GM18907 (cell line): ENCODE measurements at regions not wholly inside any gene's neighbourhood (a gene's known extent, or its start where the extent isn't known, plus 50 kb on each side); places are given as distances from the start of the nearest gene placed in this dataset.
"Not testable (repeated sequence)": the region's sequence is repeated elsewhere in the genome, so short reads cannot be mapped to it uniquely, and the experiment has no call there.

Source experiments
- ATAC-seq: cut with Tn5 transposase; IDR thresholded peaks from one replicate; pipeline ENCODE4 v1.9.1; 2021; ENCODE audit warnings: mild to moderate bottlenecking, moderate library complexity; ENCODE audit not compliant: unreplicated experiment

- ATAC-seq: no peak
Measured at GRCh38 chr4:81319657-81320056, 104.6 kb upstream of the PRKG2 start.

- ATAC-seq: no peak
Measured at GRCh38 chr4:81314897-81315470, 100.0 kb upstream of the PRKG2 start.

- ATAC-seq: no peak
Measured at GRCh38 chr4:81314196-81314896, 99.3 kb upstream of the PRKG2 start.

GRCh38 chr4:81307991-81308390 lies 93.0 kb upstream of the PRKG2 start:
- ATAC-seq: no peak

- ATAC-seq: no peak
Measured at GRCh38 chr4:81304871-81305270, 89.8 kb upstream of the PRKG2 start.

- not testable (repeated sequence) for ATAC-seq
Measured at GRCh38 chr4:81300352-81300751, 85.3 kb upstream of the PRKG2 start.

GRCh38 chr4:81290813-81291212 lies 75.8 kb upstream of the PRKG2 start:
- no peak for ATAC-seq

- ATAC-seq: no peak
Measured at GRCh38 chr4:81287101-81287500, 72.1 kb upstream of the PRKG2 start.

GRCh38 chr4:81282131-81282530 lies 67.1 kb upstream of the PRKG2 start:
- ATAC-seq: no peak

- no peak for ATAC-seq
Measured at GRCh38 chr4:81274460-81274859, 59.4 kb upstream of the PRKG2 start.

- no peak for ATAC-seq
Measured at GRCh38 chr4:81272671-81273070, 57.6 kb upstream of the PRKG2 start.
